Glutamatergic neuron (in vitro differentiated cells): ENCODE measurements at regions not wholly inside any gene's neighbourhood (a gene's known extent, or its start where the extent isn't known, plus 50 kb on each side); places are given as distances from the start of the nearest gene placed in this dataset.

ENCODE experiments used
- DNase-seq: peaks from one replicate; pipeline ENCODE4 v3.0.0; 2022
- H3K27ac Mint-ChIP-seq: one replicate; pipeline ENCODE4 v1.8.0; 2020; ENCODE audit warnings: mild to moderate bottlenecking, mixed read lengths, inconsistent platforms; ENCODE audit not compliant: unreplicated experiment
- H3K27me3 Mint-ChIP-seq: one replicate; pipeline ENCODE4 v1.8.0; 2020; ENCODE audit warnings: mild to moderate bottlenecking, moderate library complexity, mixed read lengths, inconsistent platforms; ENCODE audit not compliant: unreplicated experiment
- H3K36me3 Mint-ChIP-seq: one replicate; pipeline ENCODE4 v1.8.0; 2020; ENCODE audit warnings: mild to moderate bottlenecking, mixed read lengths, inconsistent platforms; ENCODE audit not compliant: unreplicated experiment
- H3K4me1 Mint-ChIP-seq: one replicate; pipeline ENCODE4 v1.8.0; 2020; ENCODE audit warnings: mild to moderate bottlenecking, low read depth, mixed read lengths, inconsistent platforms; ENCODE audit not compliant: unreplicated experiment
- H3K4me3 Mint-ChIP-seq: one replicate; pipeline ENCODE4 v1.8.0; 2020; ENCODE audit warnings: mild to moderate bottlenecking, mixed read lengths, inconsistent platforms; ENCODE audit not compliant: unreplicated experiment
- H3K9me3 Mint-ChIP-seq: one replicate; pipeline ENCODE4 v1.8.0; 2020; ENCODE audit warnings: mild to moderate bottlenecking, moderate library complexity, mixed read lengths, inconsistent platforms; ENCODE audit not compliant: unreplicated experiment
- TF ChIP-seq, protein P1 (sequence below): fragments of 200-600 bp; sonication (generic); IDR thresholded peaks from one replicate; pipeline ENCODE4 v1.5.0; 2021; ENCODE audit not compliant: partially characterized antibody, unreplicated experiment

DNA sequence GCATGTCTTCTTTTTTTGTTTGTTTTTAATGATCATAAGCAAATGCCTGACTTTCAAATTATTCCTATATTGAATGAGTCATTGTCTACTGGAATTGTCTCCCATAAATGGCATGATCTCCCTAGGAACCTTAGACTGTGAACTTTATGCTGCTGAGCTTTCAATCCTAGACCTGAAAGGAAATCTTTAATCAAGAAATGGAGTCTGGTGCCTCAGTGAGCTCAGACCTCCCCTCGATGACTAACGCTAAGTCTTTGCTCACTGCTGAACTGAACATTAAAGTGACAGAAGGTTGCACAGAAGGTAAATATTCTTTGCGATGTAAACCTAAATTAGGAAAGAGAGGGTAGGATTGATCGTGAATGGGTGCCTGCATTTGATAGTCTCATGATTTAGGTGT is 745.2 kb upstream of the WWC1 start:
- DNase-seq = no peak
- TF ChIP-seq, protein P1, sequence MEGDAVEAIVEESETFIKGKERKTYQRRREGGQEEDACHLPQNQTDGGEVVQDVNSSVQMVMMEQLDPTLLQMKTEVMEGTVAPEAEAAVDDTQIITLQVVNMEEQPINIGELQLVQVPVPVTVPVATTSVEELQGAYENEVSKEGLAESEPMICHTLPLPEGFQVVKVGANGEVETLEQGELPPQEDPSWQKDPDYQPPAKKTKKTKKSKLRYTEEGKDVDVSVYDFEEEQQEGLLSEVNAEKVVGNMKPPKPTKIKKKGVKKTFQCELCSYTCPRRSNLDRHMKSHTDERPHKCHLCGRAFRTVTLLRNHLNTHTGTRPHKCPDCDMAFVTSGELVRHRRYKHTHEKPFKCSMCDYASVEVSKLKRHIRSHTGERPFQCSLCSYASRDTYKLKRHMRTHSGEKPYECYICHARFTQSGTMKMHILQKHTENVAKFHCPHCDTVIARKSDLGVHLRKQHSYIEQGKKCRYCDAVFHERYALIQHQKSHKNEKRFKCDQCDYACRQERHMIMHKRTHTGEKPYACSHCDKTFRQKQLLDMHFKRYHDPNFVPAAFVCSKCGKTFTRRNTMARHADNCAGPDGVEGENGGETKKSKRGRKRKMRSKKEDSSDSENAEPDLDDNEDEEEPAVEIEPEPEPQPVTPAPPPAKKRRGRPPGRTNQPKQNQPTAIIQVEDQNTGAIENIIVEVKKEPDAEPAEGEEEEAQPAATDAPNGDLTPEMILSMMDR = no peak
- H3K4me1 Mint-ChIP-seq = peaks cover 8% of the 10 kb centered on the region
- H3K36me3 Mint-ChIP-seq = no peaks in the 10 kb centered on the region
- no peaks in the 10 kb centered on the region for H3K27me3 Mint-ChIP-seq
- H3K27ac Mint-ChIP-seq = no peak overlapping the region
- H3K4me3 Mint-ChIP-seq = no peak overlapping the region
- peaks cover 2% of the 10 kb centered on the region for H3K9me3 Mint-ChIP-seq

GRCh38 chr5:167552356-167552755 is 739.1 kb upstream of the WWC1 start:
- H3K36me3 Mint-ChIP-seq = no peaks in the 10 kb centered on the region
- H3K4me1 Mint-ChIP-seq = peaks cover 10% of the 10 kb centered on the region
- DNase-seq = no peak
- TF ChIP-seq, protein P1 = no peak
- no peak overlapping the region for H3K27ac Mint-ChIP-seq
- no peaks in the 10 kb centered on the region for H3K27me3 Mint-ChIP-seq
- peaks cover 2% of the 10 kb centered on the region for H3K9me3 Mint-ChIP-seq
- H3K4me3 Mint-ChIP-seq = no peak overlapping the region

DNA sequence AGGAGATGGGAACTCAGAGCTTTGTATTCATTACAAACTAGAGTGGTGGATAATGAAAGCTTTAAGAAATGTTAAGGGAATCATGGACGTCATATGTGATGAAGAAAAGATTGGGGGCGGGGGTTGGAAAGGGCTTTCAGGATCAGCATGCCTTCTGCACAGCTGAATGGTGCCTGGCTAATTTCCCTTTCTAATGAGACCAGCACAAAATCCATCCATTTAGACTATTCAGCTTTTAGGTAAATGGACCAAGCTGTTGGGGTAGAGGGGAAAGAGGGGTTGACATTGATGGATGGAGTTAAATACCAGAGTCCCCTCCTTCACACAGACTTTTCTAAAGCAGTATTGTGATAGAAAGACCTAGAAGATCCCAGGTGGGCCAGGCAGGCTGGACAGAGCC is 737.9 kb upstream of the WWC1 start:
- no peak for DNase-seq
- peaks cover 2% of the 10 kb centered on the region for H3K9me3 Mint-ChIP-seq
- TF ChIP-seq, protein P1 = no peak
- no peaks in the 10 kb centered on the region for H3K36me3 Mint-ChIP-seq
- H3K27ac Mint-ChIP-seq = no peak overlapping the region
- H3K27me3 Mint-ChIP-seq = no peaks in the 10 kb centered on the region
- H3K4me1 Mint-ChIP-seq = peaks cover 10% of the 10 kb centered on the region
- no peak overlapping the region for H3K4me3 Mint-ChIP-seq

- H3K36me3 Mint-ChIP-seq = no peaks in the 10 kb centered on the region
- H3K4me1 Mint-ChIP-seq = peaks cover 8% of the 10 kb centered on the region
- H3K27me3 Mint-ChIP-seq = no peaks in the 10 kb centered on the region
- no peak overlapping the region for H3K27ac Mint-ChIP-seq
- TF ChIP-seq, protein P1 = no peak
- H3K4me3 Mint-ChIP-seq = no peak overlapping the region
- DNase-seq = no peak
- no peaks in the 10 kb centered on the region for H3K9me3 Mint-ChIP-seq
Measured at GRCh38 chr5:167554564-167555290, 736.7 kb upstream of the WWC1 start.

DNA sequence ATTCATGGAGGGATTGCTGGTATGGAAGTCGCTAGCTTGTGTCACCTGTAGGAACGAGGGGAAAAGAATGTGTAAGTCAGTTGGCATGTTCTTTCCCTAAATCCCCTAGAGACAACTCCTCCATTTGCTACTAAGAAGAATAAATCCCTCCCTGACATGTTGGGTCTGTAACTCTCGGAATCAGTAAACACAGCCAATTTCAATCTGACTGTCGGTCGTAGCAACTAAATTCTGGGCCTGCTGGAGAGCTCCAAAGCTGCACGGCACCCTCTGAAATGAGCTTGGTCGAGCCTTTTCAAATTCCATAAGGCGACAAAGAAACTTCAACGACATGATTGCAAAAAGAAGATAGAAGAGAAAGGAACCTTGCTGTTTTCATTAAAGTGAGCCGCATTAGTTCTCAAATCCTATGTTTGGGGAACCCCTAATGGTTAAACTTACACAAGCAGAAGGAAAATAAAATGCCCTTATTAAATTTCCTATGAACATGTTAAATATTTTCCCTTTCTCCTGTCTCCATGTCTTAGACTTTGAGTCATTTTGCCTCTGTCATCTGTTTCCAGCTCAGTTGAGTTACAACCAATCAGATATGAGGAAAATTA is 735.8 kb upstream of the WWC1 start:
- no peaks in the 10 kb centered on the region for H3K27me3 Mint-ChIP-seq
- H3K9me3 Mint-ChIP-seq = no peaks in the 10 kb centered on the region
- H3K36me3 Mint-ChIP-seq = no peaks in the 10 kb centered on the region
- H3K4me1 Mint-ChIP-seq = peaks cover 4% of the 10 kb centered on the region
- no peak overlapping the region for H3K4me3 Mint-ChIP-seq
- TF ChIP-seq, protein P1 = no peak
- no peak for DNase-seq
- no peak overlapping the region for H3K27ac Mint-ChIP-seq
